ENCODE measurements at regions not wholly inside any gene's neighbourhood (a gene's known extent, or its start where the extent isn't known, plus 50 kb on each side); places are given as distances from the start of the nearest gene placed in this dataset.

DNA sequence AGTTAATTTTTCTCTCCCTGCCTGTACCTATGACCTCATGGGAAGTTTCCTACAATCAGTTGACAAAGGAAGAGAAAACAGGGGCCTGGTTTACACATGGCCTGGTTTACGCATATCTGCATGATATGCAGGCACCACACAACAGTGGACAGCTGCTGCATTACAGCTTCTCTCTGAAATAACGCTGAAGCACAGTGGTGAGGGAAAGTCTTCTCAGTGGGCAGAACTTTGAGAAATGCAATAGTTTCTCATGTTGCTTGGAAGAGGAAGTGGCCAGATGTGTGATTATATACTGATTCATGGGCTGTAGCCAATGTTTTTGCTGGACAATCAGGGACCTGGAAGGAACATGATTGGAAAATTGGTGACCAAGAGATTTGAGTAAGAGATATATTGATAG lies 324.1 kb upstream of the GOT2 start:
- FAIRE-seq (no peak), DNase-seq (ENCODE audit: low read depth) (no peak)
- TF ChIP-seq, protein P1, sequence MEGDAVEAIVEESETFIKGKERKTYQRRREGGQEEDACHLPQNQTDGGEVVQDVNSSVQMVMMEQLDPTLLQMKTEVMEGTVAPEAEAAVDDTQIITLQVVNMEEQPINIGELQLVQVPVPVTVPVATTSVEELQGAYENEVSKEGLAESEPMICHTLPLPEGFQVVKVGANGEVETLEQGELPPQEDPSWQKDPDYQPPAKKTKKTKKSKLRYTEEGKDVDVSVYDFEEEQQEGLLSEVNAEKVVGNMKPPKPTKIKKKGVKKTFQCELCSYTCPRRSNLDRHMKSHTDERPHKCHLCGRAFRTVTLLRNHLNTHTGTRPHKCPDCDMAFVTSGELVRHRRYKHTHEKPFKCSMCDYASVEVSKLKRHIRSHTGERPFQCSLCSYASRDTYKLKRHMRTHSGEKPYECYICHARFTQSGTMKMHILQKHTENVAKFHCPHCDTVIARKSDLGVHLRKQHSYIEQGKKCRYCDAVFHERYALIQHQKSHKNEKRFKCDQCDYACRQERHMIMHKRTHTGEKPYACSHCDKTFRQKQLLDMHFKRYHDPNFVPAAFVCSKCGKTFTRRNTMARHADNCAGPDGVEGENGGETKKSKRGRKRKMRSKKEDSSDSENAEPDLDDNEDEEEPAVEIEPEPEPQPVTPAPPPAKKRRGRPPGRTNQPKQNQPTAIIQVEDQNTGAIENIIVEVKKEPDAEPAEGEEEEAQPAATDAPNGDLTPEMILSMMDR (IDR thresholded peaks at IDR 0.05; ENCODE audit: insufficient read depth, low read length, severe bottlenecking) = no peak
- Histone ChIP-seq H3K4me3 (ENCODE audit: low read depth, low read length) (no peak overlapping the region), H3K27me3 (ENCODE audit: control insufficient read depth, insufficient read depth, low read length) (no peaks in the 10 kb centered on the region), H3K36me3 (ENCODE audit: control insufficient read depth, insufficient read depth, low read length) (no peaks in the 10 kb centered on the region)

DNA sequence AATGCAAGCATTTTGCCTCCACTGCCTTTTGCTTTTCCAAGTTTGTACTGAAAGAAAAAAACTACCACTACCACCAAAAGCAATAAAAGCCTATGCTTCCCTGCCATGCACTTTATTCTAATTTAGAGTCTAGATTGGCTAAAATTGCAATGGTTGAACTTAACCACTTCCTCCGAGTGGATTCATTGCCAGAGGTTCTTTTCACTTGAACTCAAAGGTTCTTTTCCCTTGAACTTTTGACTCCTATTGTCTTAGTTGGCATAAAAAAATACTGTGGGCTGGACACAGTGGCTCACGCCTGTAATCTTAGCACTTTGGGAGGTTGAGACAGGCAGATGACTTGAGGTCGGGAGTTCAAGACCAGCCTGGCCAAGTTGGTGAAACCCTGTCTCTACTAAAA lies 319.8 kb upstream of the GOT2 start:
- H3K36me3 ChIP-seq (ENCODE audit: control insufficient read depth, insufficient read depth, low read length) = no peaks in the 10 kb centered on the region
- H3K27me3 ChIP-seq (ENCODE audit: control insufficient read depth, insufficient read depth, low read length) = no peaks in the 10 kb centered on the region
- no peak overlapping the region for H3K4me3 ChIP-seq (ENCODE audit: low read depth, low read length)
- no peak for FAIRE-seq
- TF ChIP-seq, protein P1 (IDR thresholded peaks at IDR 0.05; ENCODE audit: insufficient read depth, low read length, severe bottlenecking) = no peak
- no peak for DNase-seq (ENCODE audit: low read depth)

DNA sequence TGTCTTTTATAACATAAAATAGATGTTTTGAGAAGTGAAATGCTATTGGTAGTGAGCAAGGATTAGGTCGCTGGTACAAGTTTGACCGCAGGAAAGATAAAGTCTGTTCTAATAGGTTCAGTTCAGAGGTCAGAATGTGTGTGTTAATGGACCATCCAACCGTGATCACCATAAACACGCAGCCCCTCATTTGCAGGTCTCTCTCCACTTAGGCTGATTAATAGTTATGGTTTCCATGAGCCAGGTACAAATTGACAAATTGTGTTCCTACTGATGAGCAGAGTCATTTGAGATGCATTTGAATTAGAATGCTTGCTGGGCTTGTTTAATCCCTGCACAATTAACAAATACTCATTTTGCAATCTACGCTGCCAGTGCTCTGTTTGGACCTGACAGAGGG lies 318.1 kb upstream of the GOT2 start:
- no peak for DNase-seq (ENCODE audit: low read depth)
- no peak for FAIRE-seq
- Histone ChIP-seq H3K27me3 (ENCODE audit: control insufficient read depth, insufficient read depth, low read length) (no peaks in the 10 kb centered on the region), H3K36me3 (ENCODE audit: control insufficient read depth, insufficient read depth, low read length) (no peaks in the 10 kb centered on the region), H3K4me3 (ENCODE audit: low read depth, low read length) (no peak overlapping the region)
- TF ChIP-seq, protein P1 (IDR thresholded peaks at IDR 0.05; ENCODE audit: insufficient read depth, low read length, severe bottlenecking) = no peak

DNA sequence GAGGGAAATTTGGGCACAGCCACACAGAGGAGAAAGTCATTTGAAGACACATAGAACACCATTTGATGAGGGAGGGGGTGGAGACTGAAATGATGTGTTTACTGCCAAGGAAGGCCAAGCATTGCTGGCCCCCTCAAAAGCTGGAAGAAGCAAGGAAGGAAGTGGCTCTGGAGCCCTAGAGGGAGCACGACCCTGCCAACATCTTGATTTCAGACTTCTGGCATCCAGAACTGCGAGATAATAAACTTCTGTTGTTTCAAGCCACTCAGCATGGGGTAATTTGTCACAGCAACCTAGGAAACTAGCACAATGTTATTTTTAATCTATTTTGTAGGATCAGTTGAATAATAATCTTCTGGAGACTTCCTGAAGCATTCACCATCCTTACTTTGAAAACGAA lies 314.8 kb upstream of the GOT2 start:
- DNase-seq (ENCODE audit: low read depth) (no peak), FAIRE-seq (no peak)
- no peak overlapping the region for H3K4me3 ChIP-seq (ENCODE audit: low read depth, low read length)
- no peaks in the 10 kb centered on the region for H3K27me3 ChIP-seq (ENCODE audit: control insufficient read depth, insufficient read depth, low read length)
- H3K36me3 ChIP-seq (ENCODE audit: control insufficient read depth, insufficient read depth, low read length) = no peaks in the 10 kb centered on the region
- TF ChIP-seq, protein P1 (IDR thresholded peaks at IDR 0.05; ENCODE audit: insufficient read depth, low read length, severe bottlenecking) = no peak

DNA sequence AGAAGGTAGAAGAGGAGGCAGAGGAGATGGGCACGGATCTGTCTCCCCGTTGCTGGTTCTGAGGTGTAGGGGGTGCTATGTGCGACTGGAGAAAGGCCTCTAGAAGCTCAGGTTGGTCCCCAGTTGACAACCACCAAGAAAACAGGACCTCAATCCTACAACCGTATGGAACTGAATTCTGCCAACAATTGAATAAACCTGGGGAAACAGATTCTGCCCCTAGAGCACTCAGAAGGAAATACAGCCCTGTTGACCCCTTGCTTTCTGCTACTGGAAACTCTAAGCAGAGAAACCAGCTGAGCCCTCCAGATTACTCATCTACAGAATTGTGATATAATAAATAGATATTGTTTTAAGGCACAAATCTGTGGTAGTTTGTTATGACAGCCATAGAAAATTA lies 313.0 kb upstream of the GOT2 start:
- Histone ChIP-seq H3K4me3 (ENCODE audit: low read depth, low read length) (no peak overlapping the region), H3K36me3 (ENCODE audit: control insufficient read depth, insufficient read depth, low read length) (no peaks in the 10 kb centered on the region), H3K27me3 (ENCODE audit: control insufficient read depth, insufficient read depth, low read length) (no peaks in the 10 kb centered on the region)
- TF ChIP-seq, protein P1 (IDR thresholded peaks at IDR 0.05; ENCODE audit: insufficient read depth, low read length, severe bottlenecking) = no peak
- FAIRE-seq (no peak), DNase-seq (ENCODE audit: low read depth) (no peak)

DNA sequence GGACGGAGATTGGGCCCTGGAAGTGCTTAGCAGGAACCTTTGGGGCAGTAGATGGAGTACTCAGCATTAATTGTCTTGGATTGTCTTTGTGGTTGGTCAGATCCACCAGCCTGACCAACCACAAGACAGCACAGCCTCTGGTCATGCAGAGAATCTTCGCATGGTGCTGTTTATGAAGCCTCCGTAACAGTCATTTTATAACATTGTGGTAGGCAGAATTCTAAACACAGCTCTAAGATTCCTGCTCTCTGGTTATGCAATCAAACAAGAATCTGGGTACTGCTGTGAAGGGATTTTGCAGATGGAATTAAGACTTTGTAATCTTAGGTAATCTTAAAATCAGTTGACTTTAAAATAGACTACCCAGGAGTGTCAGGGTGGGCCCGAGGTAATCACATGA lies 312.2 kb upstream of the GOT2 start:
- TF ChIP-seq, protein P1 (IDR thresholded peaks at IDR 0.05; ENCODE audit: insufficient read depth, low read length, severe bottlenecking) = no peak
- Histone ChIP-seq H3K36me3 (ENCODE audit: control insufficient read depth, insufficient read depth, low read length) (no peaks in the 10 kb centered on the region), H3K27me3 (ENCODE audit: control insufficient read depth, insufficient read depth, low read length) (no peaks in the 10 kb centered on the region), H3K4me3 (ENCODE audit: low read depth, low read length) (no peak overlapping the region)
- FAIRE-seq (no peak), DNase-seq (ENCODE audit: low read depth) (no peak)

Data from bronchial epithelial cell (primary cell).